ENCODE measurements at regions not wholly inside any gene's neighbourhood (a gene's known extent, or its start where the extent isn't known, plus 50 kb on each side); places are given as distances from the start of the nearest gene placed in this dataset.
"Not testable (repeated sequence)": the region's sequence is repeated elsewhere in the genome, so short reads cannot be mapped to it uniquely, and the experiment has no call there.

- Mint-ChIP-seq H3K4me3 (no peak overlapping the region), H3K27ac (no peak overlapping the region), H3K36me3 (ENCODE audit: low read depth) (no peaks in the 10 kb centered on the region), H3K4me1 (ENCODE audit: low read depth) (no peaks in the 10 kb centered on the region), H3K27me3 (no peaks in the 10 kb centered on the region), H3K9me3 (no peaks in the 10 kb centered on the region)
- peaks cover 0 to 4% of the 10 kb centered on the region in 2 experiments for H3K9me3 ChIP-seq (ENCODE audit: control insufficient read depth in 1 of 2, insufficient read depth in 1 of 2, low read length in 2 of 2)
- no peaks in the 10 kb centered on the region for H3K36me3 ChIP-seq (ENCODE audit: insufficient read depth, low read length)
- intact Hi-C loops (cut with DNase I, micrococcal nuclease): no loop called here
- POLR2A ChIA-PET: no interaction called here
- ATAC-seq (ENCODE audit: poor library complexity) (no peak), DNase-seq (no peak)
- no peak overlapping the region for H3K4me3 ChIP-seq (ENCODE audit: low read length)
- H3K27ac ChIP-seq (ENCODE audit: low read depth in 1 of 2, low read length in 2 of 2): no peak overlapping the region
- no peaks in the 10 kb centered on the region for H3K4me1 ChIP-seq (ENCODE audit: insufficient read depth, low read length)
- no peaks in the 10 kb centered on the region for H3K27me3 ChIP-seq (ENCODE audit: control insufficient read depth in 1 of 2, insufficient read depth in 2 of 2, low read length in 2 of 2)
- TF ChIP-seq CTCF (IDR thresholded peaks at IDR 0.05): no peak
- CTCF ChIA-PET: no interaction called here
Observed at GRCh38 chr6:84848960-84849359, 84.6 kb upstream of the TBX18 start.

GRCh38 chr6:84847390-84848160 lies 83.2 kb upstream of the TBX18 start:
- H3K4me3 Mint-ChIP-seq: no peak overlapping the region
- TF ChIP-seq CTCF (IDR thresholded peaks at IDR 0.05): no peak
- DNase-seq: no peak

GRCh38 chr6:84842525-84843166 lies 78.2 kb upstream of the TBX18 start:
- ChIA-PET CTCF (no interaction called here), POLR2A (no interaction called here)
- H3K4me3 ChIP-seq (ENCODE audit: low read length): no peak overlapping the region
- ATAC-seq (ENCODE audit: poor library complexity) (no peak), DNase-seq (no peak)
- no peak for TF ChIP-seq CTCF (IDR thresholded peaks at IDR 0.05)
- Mint-ChIP-seq H3K27ac (no peak overlapping the region), H3K36me3 (ENCODE audit: low read depth) (no peaks in the 10 kb centered on the region), H3K4me1 (ENCODE audit: low read depth) (no peaks in the 10 kb centered on the region), H3K4me3 (no peak overlapping the region), H3K9me3 (no peaks in the 10 kb centered on the region), H3K27me3 (no peaks in the 10 kb centered on the region)
- H3K36me3 ChIP-seq (ENCODE audit: insufficient read depth, low read length): no peaks in the 10 kb centered on the region
- no peaks in the 10 kb centered on the region for H3K4me1 ChIP-seq (ENCODE audit: insufficient read depth, low read length)
- H3K27me3 ChIP-seq (ENCODE audit: control insufficient read depth in 1 of 2, insufficient read depth in 2 of 2, low read length in 2 of 2): no peaks in the 10 kb centered on the region
- intact Hi-C loops (cut with DNase I, micrococcal nuclease): no loop called here
- no peaks in the 10 kb centered on the region for H3K9me3 ChIP-seq (ENCODE audit: control insufficient read depth in 1 of 2, insufficient read depth in 1 of 2, low read length in 2 of 2)
- no peak overlapping the region for H3K27ac ChIP-seq (ENCODE audit: low read depth in 1 of 2, low read length in 2 of 2)

More at GRCh38 chr6:84847390-84848160, 83.2 kb upstream of the TBX18 start:
- Histone ChIP-seq H3K9me3 (ENCODE audit: control insufficient read depth in 1 of 2, insufficient read depth in 1 of 2, low read length in 2 of 2) (peaks cover 0 to 4% of the 10 kb centered on the region in 2 experiments), H3K36me3 (ENCODE audit: insufficient read depth, low read length) (no peaks in the 10 kb centered on the region), H3K4me3 (ENCODE audit: low read length) (no peak overlapping the region), H3K27ac (ENCODE audit: low read depth in 1 of 2, low read length in 2 of 2) (no peak overlapping the region), H3K4me1 (ENCODE audit: insufficient read depth, low read length) (no peaks in the 10 kb centered on the region), H3K27me3 (ENCODE audit: control insufficient read depth in 1 of 2, insufficient read depth in 2 of 2, low read length in 2 of 2) (no peaks in the 10 kb centered on the region)
- ChIA-PET CTCF (no interaction called here), POLR2A (no interaction called here)
- H3K27me3 Mint-ChIP-seq: no peaks in the 10 kb centered on the region
- no peak overlapping the region for H3K27ac Mint-ChIP-seq
- no peaks in the 10 kb centered on the region for H3K4me1 Mint-ChIP-seq (ENCODE audit: low read depth)
- H3K36me3 Mint-ChIP-seq (ENCODE audit: low read depth): no peaks in the 10 kb centered on the region
- ATAC-seq (ENCODE audit: poor library complexity): no peak
- no peaks in the 10 kb centered on the region for H3K9me3 Mint-ChIP-seq
- intact Hi-C loops (cut with DNase I, micrococcal nuclease): no loop called here

GRCh38 chr6:84837068-84837866 lies 72.9 kb upstream of the TBX18 start:
- H3K27ac ChIP-seq (ENCODE audit: low read depth in 1 of 2, low read length in 2 of 2); ATAC-seq (ENCODE audit: poor library complexity); H3K27me3 ChIP-seq (ENCODE audit: control insufficient read depth in 1 of 2, insufficient read depth in 2 of 2, low read length in 2 of 2); H3K9me3 ChIP-seq (ENCODE audit: control insufficient read depth in 1 of 2, insufficient read depth in 1 of 2, low read length in 2 of 2); CTCF ChIA-PET; H3K4me3 Mint-ChIP-seq; H3K27ac Mint-ChIP-seq; POLR2A ChIA-PET; H3K36me3 Mint-ChIP-seq (ENCODE audit: low read depth); H3K27me3 Mint-ChIP-seq; DNase-seq; H3K9me3 Mint-ChIP-seq; H3K36me3 ChIP-seq (ENCODE audit: insufficient read depth, low read length); H3K4me1 ChIP-seq (ENCODE audit: insufficient read depth, low read length); H3K4me3 ChIP-seq (ENCODE audit: low read length); H3K4me1 Mint-ChIP-seq (ENCODE audit: low read depth): not testable (repeated sequence)
- intact Hi-C loops (cut with DNase I, micrococcal nuclease): loop anchor here in 1 of 2 experiments (10.0 kb wide), 1 partner anchor 228 kb away; no protein-coding TSS in a partner anchor

Data from CD4-positive, alpha-beta T cell (primary cell).